NCI-H82 (cell line): ENCODE measurements at regions not wholly inside any gene's neighbourhood (a gene's known extent, or its start where the extent isn't known, plus 50 kb on each side); places are given as distances from the start of the nearest gene placed in this dataset.
"Not testable (repeated sequence)": the region's sequence is repeated elsewhere in the genome, so short reads cannot be mapped to it uniquely, and the experiment has no call there.

Experiments used
- DNase-seq: peaks from one replicate; lab custom pipeline; 2025; lab: John Stamatoyannopoulos, UW

DNA sequence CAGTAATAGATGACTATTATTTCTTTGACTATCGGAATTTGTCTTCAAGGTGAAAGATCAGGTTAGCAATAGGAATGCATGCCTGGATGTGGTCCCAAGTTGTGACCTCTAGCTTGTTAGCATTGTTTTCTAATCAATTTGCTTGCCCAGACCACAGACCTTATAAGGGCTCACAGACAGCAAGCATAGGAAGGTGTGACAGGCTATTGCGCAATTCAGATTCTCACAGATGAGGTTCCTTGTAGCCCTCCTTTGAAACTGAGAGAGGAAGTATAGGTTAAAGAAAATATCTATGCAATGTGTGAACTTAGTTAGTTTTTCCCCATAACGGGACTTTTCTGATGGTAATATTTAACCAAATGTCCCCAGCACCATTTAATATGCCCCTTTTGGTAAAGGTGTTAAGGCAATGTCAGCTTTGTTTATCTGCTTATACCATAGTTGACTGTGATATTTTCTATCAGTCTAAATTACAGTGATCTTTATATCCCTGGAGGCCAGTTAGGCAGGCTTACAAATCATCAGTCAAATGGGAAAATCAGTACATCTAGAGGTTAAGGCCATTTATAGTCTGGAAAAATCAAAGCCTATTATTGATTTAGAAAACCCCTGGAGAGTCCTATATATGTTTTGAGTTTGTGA is 168.1 kb upstream of the MBNL1 start:
- DNase-seq: peak; percentile 7

DNA sequence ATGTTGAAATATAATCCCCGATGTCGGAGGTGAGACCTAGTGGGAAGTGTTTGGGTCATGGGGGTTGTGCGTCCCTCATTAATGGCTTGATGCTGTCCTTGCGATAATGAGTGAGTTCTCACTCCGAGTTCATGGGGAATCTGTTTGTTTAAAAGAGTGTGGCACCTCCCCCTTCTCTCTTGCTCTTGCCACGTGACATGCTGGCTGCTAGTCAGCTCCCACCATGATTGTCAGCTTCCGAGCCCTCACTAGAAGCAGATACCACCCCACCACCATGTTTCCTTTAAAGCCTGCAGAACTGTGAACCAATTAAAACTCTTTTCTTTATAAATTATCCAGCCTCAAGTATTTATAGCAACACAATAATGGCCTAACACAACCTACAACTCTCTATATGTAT is 166.3 kb upstream of the MBNL1 start:
- DNase-seq: no peak

DNA sequence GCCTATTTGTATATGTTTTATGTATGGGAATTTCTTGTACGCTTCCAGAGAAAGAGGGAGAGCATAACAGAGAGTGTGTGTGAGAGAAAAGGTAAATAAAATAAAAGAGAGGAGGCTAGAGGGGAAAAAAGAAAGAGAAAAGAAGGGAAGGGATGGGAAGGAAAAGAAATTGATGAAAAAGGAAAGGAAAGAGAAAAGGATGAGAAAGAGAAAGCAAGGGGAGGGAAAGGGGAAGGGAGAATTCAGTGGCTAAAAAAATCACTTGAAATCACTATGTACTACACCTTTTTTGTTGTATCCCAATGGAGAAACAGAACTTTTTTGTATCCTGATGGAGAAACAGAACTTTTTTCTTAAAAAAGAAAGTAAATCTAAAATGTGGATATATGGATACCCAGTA is 165.5 kb upstream of the MBNL1 start:
- no peak for DNase-seq

DNA sequence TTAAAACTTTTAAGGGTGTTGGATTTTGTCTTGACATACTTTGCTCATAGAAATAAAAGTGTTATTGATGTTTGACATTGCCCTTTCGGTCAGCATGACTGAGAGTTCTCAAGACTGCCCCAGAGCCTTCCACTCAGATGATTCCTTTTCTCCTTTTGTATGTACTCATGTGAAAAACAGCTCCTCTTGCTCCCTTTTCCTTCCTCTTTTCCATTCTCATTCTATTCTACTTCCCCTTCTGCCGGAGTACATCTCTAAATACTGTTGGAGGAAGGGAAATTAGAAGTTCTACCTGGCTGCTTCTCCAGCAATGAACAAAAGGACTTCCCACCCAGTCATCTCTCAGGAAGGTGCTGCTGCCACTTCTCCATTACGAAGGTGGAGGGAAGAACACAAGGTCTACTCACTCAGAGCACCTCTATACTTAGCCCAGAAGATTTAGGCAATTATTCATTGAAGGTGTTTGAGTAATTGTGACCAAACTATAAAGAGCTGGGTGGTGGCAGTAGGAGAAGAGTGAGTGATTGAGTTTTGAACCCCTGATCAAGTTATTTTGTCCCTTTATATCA is 163.8 kb upstream of the MBNL1 start:
- DNase-seq: no peak

DNA sequence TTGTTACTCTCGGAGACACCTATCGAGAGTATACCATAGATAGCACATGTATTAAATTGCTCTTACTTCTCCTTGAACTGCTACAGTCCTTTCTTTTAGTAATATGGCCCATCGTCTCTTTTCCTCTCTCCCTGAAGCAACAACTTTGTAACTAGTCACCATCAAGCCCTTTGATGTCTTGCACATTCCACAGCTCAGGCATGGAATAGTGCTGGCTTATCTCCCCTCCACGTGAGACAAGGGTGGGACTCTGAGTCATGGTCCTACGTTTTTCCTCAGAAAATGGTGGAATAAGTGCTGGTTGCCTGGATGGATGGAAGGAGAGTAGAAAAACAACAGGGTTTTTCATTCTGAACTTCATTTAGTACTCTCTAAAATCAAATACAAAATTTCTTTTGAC is 163.3 kb upstream of the MBNL1 start:
- no peak for DNase-seq

DNA sequence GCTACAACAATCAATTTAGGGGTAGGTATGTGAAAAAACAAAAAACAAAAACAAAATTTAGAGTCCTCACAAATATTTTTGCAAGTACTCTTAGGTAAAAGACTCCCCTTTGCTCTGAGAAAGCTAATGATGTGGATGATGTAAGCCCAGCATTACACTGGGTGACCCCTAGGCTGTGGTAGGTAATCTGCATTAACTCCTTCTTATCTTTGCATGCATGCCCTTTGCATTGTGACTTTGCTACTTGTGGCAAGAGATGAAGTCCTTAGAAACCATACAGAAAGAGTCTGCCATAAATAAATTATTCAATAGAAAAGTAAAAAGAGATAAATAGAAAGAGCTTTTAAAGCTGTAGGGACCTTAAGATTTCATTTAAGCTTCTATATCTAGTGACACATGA is 159.7 kb upstream of the MBNL1 start:
- peak; percentile 40 for DNase-seq

DNA sequence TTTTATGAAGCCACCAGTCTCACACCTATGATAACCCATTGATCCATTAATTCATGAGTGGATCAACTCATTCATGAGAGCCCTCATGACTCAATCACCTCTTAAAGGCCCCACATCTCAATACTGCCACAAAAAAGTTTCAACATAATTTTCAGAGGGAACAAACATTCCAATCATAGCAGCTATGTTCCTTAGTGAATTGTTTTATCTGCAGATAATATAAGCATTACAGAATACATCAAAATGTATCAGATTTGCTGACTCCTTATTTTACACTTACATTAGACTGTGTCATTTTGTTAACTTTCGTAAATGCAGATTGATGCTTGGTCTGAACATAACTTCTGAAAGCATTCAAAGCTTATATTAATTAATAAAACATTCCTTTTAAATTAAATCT is 155.3 kb upstream of the MBNL1 start:
- no peak for DNase-seq

DNA sequence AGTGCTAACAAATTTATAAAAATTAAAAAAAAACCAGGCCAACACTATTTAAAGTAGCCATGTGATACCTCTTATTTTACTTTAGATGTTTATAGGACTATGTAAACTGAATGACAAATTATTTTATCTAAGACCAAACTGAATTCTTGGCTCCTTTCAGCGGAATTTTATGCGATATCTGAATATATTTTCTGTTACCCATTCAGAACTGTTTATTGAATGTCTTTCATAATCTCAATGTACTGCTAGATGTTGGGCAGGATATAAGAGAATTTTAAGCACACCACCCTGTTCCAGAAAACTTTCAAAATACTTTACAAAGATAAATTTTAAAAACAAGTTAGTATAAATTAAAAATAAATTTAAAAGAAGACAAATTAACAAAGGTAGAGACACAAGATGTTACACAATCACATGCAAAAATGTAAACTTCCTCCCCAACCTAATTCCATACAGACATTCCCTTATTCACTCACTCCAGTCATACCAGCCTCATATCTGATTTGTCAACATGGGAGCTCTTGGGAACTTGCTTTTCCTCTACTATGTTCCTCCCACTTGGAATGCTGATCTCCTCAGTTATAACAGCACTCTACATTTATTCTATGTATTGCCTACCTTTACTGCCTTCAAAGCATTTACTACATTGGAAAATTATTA is 154.6 kb upstream of the MBNL1 start:
- no peak for DNase-seq

DNA sequence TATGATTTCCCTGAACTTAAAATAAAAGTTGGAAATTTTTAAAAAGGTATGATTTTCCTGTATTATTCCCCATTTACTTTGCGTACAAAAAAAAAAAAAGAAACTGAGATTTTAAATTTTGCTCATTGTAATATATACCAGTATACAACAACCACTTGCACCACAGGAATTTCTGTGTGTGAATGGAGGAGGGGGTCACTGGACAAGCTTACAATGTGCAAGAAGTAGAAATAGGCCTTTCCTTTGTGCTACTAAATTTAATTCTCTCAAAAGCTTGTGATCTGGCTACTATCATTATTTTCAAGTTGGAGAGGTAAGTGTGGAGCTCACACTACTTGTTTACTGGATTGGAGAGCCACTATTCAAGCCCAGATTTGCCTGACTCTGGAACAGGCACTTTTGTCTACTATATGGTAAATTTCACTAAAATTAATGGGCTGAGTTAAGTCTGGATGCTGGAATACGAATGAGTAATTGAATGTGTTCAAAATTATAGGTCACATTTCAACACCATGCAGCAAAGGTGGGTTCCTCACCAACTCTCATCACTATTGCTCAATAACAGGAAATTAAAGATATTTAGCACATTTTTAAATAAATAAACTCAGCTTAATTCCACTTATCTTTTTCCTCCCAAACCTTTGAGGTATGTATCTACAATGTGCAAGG is 148.0 kb upstream of the MBNL1 start:
- no peak for DNase-seq

DNA sequence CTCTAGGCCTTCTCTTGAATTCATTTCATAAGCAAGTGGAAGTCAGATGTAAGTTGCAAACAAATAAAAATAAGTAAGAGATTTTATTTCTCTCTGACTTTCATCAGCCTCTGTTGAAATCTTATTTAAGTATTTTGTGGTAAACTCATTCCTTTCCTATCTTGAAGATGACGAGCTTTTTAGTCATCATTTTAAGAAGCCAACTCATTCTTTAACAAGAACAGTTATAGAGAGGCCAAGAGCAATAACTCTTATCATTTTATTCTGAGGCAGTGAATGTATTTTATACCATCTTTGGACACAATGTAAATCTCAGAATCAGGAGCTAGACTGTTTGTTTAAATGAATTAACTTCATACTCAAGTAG is 147.5 kb upstream of the MBNL1 start:
- no peak for DNase-seq

DNA sequence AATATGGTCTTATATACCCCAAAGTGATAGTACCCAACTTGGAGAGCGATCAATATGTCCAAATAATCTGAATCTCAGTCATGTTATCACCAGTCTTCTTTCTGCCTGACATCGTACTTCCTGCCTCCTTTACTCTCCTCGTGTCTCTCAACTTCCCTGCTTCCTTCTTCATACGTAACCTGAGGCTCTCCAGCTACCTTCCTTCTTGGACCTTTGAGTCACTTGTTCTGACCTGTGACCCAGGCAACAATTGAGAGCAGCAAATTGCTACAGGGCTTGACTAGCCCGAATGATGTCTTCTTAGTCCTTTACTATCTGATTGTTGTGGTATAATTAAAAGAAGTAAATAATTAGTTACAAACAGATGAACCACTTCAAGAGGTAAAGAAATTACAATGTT is 145.9 kb upstream of the MBNL1 start:
- no peak for DNase-seq

DNA sequence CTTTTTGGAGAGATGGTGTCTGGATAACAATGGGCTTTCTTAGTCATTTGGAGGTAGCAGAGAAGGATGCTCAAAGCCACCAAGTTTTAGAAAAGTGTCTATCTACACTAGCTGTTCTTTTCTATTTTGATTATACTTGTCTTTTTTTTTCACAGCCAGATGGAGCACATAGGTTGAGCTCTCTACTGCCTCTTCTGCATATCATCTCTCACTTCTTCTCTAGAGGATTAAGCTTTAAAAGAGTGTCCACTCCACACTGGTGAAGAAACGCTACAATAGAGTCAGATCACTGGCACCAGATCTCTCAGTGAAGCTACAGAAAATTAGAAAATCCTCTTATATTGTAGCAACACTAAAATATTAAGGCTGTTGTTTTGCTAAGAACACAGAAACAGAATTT is 145.3 kb upstream of the MBNL1 start:
- DNase-seq: no peak

DNA sequence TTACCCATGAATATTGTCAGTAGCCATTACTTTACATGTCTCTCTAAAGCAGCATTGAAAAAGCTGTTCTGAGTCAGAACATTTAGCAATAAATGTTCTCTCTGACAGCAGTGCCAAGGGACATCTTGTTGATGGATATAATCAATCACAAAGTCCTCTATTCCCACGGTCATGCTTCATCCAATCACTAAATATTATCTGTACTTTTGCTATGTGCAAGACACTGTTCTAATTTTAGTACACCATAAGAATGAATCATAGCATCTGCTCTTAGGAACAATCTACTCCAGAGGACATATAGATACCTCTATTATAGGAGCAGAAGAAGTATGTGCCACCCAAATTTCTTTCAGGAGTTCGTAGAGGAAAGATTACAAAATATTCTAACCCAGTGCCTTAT is 142.5 kb upstream of the MBNL1 start:
- DNase-seq: no peak

DNA sequence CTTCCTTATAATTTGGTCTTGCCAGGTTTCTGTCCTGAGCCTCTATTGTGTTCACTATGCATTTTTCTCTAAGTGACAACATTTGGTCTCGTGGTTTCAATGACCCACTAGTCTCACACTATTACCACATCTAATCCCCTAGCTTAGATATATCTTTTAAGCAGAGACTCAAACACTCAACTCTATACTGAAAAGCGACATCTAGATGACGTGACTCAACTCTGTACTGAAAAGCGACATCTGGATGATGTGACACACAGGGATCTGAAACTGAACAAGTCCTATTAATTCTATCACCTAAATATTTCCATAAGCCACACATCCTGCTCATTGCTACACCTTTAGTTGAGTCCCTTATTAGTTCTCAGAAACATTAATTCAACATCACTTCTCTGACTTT is 141.7 kb upstream of the MBNL1 start:
- DNase-seq: no peak

DNA sequence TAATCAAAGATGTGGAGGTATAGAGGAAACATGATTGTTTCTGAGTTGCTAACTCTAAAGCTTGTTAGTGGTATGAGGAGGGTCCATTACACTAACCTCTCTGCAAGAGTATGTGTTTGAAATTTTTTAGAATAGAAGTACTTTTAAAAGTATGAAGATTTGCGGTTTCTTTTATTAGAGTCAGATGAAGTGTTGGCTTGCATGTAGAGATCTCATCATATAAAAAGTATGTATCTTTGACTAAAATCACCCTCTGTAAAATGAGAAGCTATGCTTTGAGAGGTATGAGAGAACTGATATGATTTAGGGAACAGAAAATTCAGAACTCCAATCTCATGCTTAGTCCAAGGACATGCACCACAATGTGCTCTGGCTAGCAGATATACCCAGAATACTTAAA is 140.4 kb upstream of the MBNL1 start:
- no peak for DNase-seq

DNA sequence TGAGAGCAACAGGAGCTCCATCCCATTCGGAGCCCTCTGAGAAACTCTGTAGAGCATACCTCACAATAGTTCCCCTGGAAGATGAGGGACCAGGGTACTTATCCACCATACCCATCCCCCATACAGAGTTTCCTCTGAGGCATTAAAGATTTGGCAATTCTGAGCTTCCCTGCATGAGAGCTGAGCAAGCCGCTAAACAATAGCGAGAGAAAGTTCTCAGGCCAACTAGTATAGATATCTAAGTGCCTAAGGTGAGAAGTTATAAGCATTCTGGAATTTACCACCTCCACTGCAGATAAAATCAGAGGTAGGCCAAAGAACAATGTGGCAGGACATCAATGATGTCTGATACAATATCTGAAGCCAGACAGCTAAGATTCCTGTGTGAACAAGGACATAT is 129.1 kb upstream of the MBNL1 start:
- DNase-seq: no peak

DNA sequence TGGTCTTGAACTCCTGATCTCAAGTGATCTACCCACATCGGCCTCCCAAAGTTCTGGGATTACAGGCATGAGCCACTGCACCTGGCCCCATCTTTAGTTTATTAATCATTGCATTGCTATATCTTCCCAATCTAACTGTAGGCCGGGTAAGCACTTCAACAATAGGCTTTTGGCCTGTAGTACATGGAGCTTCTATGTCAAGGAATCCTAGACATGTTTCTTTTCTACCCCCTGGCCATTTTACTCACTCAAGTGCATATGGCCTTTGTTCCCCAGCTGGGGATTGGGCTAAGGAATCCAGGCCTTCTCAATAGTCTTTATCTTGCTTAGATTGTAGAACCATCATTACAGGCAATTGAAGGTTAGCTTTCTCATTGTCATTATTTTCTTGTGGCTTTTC is 122.3 kb upstream of the MBNL1 start:
- no peak for DNase-seq

DNA sequence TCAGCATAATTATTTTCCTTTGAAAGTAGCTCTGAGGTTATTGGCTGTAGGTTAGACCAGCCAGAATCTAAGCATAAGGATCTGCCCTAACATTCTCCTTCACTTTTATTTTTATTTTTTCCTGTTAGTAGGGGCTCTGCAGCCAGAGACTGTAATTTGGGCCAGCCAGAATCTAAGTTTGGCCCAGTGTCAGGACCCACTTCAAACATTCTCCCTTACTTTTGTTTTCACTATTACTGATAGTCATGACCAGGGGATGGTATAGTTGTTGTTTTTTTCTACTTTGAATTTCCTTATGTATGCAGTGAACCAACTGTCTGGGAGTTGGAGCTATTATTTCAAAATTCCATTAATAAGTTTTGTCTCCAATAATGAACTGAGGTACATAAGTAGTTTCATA is 121.0 kb upstream of the MBNL1 start:
- no peak for DNase-seq

DNA sequence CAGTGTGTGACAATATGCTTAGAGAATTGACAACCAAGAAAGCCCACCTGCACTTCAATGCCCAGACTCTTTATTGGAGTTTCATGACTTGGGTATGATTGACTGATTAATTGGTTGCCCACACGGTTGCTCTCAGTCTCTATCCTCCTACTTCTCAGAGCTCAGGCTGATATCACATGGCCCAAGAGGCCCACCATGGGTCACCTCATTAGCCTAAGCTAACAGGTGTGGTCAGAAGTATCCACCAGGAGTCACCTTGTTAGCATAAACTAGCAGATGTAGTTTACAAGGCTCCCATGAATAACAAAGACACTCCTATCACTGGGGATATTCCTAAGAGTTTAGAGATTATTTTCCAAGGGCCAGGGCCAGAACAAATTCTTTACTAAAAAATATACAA is 120.2 kb upstream of the MBNL1 start:
- DNase-seq: no peak

DNA sequence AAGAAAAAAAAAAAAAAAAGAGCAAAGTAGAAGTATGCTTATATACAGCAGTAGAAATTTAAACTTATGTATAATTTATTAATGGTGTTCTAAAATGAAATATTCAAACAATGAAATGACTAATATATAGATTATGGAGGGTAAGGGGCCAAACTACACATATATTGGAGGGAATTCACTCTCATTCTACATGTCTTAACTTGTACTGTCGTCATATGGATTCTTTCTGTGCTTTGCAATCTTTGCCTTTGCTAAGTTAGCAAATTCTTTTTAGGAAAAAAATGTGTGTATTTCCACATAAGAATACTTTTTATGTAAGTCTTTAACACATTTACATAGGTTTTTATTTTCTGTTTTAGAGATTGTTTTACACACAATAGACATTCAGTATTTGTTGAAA is 118.9 kb upstream of the MBNL1 start:
- DNase-seq: no peak

DNA sequence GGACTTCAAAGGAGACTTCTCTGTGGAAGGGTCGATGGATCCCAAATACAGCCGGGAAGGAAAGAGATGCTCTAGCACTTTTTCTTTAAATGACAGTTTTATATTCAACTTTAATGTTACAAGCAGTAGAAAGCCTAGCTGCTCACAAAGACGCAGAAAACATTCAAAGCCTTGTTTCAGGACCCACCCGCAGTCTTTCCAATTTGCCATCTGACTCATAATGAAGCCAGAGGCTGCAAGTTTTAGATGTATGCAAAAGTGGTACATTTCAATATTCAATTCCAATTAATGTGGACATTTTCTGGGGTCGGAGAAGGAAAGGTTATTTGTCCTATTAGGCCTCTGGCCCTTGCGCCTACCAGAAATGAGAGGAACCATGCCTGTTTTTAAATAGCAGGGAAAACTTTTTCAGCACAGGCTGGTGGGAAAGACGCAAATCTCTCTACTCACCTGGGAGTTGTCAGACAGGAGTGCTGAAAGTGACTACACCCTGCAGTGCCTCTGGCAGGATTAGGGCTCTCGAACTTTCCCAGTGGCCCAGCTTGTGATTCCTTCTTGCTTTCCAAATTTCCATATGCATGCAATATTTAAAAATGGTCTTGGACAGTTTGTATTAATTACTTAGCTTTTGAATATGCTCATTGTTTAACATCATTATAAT is 117.4 kb upstream of the MBNL1 start:
- DNase-seq: no peak

DNA sequence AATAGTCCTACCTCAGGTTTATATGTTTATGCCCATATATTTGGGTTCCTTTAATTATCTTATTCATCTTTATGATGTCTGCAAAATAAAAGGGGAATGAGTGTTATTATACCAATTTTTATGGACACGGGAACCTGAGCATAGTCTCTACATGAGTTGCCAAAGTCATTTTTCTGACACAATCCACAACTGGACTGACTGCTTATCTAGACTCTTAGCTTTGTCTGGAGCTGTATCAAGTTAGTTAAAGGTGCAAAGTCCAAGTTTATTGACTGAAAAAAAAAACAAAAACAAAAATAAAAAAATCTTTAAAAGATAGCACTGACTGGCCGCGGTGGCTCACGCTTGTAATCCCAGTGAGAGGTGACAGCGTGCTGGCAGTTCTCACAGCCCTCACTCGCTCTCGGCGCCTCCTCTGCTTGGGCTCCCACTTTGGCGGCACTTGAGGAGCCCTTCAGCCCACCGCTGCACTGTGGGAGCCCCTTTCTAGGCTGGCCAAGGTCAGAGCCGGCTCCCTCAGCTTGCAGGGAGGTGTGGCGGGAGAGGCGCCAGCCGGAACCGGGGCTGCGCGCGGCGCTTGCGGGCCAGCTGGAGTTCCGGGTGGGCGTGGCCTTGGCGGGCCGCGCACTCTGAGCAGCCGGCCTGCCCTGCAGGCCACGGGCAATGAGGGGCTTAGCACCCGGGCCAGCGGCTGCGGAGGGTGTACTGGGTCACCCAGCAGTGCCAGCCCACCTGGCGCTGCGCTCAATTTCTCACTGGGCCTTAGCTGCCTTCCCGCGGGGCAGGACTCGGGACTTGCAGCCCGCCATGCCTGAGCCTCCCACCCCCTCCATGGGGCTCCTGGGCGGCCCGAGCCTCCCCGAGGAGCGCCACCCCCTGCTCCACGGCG is 116.6 kb upstream of the MBNL1 start:
- DNase-seq: not testable (repeated sequence)
